Tibial nerve (tissue), 4 donors: ENCODE measurements at regions not wholly inside any gene's neighbourhood (a gene's known extent, or its start where the extent isn't known, plus 50 kb on each side); places are given as distances from the start of the nearest gene placed in this dataset.

Experiments
- EP300 ChIP-seq, 2 donors: sonication (generic); formaldehyde crosslinking; IDR thresholded peaks; one replicate each; pipeline ENCODE4 v1.6.1; 2017; ENCODE audit warnings: antibody characterized with exemption in 2 of 2, mild to moderate bottlenecking in 1 of 2
- TF ChIP-seq, protein P1 (sequence below), 5 experiments: fragments of 200-600 bp in 3 of 5; fragments of 450-650 bp in 2 of 5; sonication (generic) in 3 of 5; IDR thresholded peaks; one replicate each; pipeline ENCODE4 v1.5.1; 2016 to 2019; ENCODE audit warnings: antibody characterized with exemption in 5 of 5, mild to moderate bottlenecking in 3 of 5, moderate library complexity in 2 of 5

DNA sequence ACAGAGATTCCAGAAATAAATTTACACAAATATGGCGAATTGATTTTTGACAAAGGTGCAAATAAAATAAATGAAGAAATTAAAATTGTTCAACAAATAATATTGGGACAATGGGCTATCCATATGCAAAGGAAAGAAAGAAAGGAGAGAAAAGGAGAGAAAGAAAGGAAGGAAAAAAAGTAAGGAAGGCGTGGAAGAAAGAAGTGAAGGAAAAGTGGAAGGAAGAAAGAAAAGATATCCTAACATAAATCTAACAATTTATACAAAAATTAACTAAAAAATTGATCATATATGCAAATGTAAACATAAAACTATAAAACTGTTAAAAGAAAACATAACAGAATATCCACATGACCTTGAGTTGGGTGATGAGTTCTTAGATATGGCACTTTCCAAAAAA lies 78.7 kb upstream of the ZNF184 start:
- no peak for TF ChIP-seq EP300 (IDR thresholded peaks at IDR 0.05)
- TF ChIP-seq, protein P1, sequence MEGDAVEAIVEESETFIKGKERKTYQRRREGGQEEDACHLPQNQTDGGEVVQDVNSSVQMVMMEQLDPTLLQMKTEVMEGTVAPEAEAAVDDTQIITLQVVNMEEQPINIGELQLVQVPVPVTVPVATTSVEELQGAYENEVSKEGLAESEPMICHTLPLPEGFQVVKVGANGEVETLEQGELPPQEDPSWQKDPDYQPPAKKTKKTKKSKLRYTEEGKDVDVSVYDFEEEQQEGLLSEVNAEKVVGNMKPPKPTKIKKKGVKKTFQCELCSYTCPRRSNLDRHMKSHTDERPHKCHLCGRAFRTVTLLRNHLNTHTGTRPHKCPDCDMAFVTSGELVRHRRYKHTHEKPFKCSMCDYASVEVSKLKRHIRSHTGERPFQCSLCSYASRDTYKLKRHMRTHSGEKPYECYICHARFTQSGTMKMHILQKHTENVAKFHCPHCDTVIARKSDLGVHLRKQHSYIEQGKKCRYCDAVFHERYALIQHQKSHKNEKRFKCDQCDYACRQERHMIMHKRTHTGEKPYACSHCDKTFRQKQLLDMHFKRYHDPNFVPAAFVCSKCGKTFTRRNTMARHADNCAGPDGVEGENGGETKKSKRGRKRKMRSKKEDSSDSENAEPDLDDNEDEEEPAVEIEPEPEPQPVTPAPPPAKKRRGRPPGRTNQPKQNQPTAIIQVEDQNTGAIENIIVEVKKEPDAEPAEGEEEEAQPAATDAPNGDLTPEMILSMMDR (IDR thresholded peaks at IDR 0.05), result no peak
